LNCaP clone FGC (cell line): ENCODE measurements at regions not wholly inside any gene's neighbourhood (a gene's known extent, or its start where the extent isn't known, plus 50 kb on each side); places are given as distances from the start of the nearest gene placed in this dataset.

ENCODE experiments used
- DNase-seq: peaks from one replicate; pipeline ENCODE4 v3.0.0-alpha.2; 2011; ENCODE audit warnings: low read depth
- H3K4me3 ChIP-seq: 2 replicates; pipeline ENCODE4 v1.5.1; 2011; ENCODE audit warnings: mild to moderate bottlenecking, low read depth, low read length, control low read depth
- CTCF ChIP-seq: IDR thresholded peaks from 2 replicates; pipeline ENCODE4 v1.5.1; 2012; ENCODE audit warnings: mild to moderate bottlenecking; ENCODE audit not compliant: control insufficient read depth, insufficient read depth; ENCODE audit errors: extremely low read depth

- DNase-seq, result no peak
- no peak overlapping the region for H3K4me3 ChIP-seq
- no peak for TF ChIP-seq CTCF
Measured at GRCh38 chr6:134495890-134496248, 178.0 kb upstream of the SGK1 start.

- no peak for DNase-seq
- H3K4me3 ChIP-seq, result no peak overlapping the region
- no peak for TF ChIP-seq CTCF
Measured at GRCh38 chr6:134495203-134495889, 177.4 kb upstream of the SGK1 start.

GRCh38 chr6:134493789-134494188, 175.9 kb upstream of the SGK1 start:
- no peak for DNase-seq
- TF ChIP-seq CTCF, result no peak
- no peak overlapping the region for H3K4me3 ChIP-seq

GRCh38 chr6:134491477-134491876, 173.6 kb upstream of the SGK1 start:
- no peak for DNase-seq
- TF ChIP-seq CTCF, result no peak
- no peak overlapping the region for H3K4me3 ChIP-seq

- no peak for DNase-seq
- no peak for TF ChIP-seq CTCF
- H3K4me3 ChIP-seq, result no peak overlapping the region
Measured at GRCh38 chr6:134482593-134483270, 164.8 kb upstream of the SGK1 start.

- DNase-seq, result no peak
- TF ChIP-seq CTCF, result no peak
- H3K4me3 ChIP-seq, result no peak overlapping the region
Measured at GRCh38 chr6:134481966-134482365, 164.1 kb upstream of the SGK1 start.

- TF ChIP-seq CTCF, result no peak
- no peak for DNase-seq
- no peak overlapping the region for H3K4me3 ChIP-seq
Measured at GRCh38 chr6:134480593-134480992, 162.7 kb upstream of the SGK1 start.
